H9 (cell line): ENCODE measurements at regions not wholly inside any gene's neighbourhood (a gene's known extent, or its start where the extent isn't known, plus 50 kb on each side); places are given as distances from the start of the nearest gene placed in this dataset.

Source experiments
- DNase-seq: peaks from one replicate; pipeline ENCODE4 v3.0.0-alpha.2; 2017
- H2AFZ ChIP-seq: one replicate; pipeline ENCODE4 v1.6.1; 2013; ENCODE audit warnings: mild to moderate bottlenecking, low read length, control low read depth, moderate library complexity
- H2AK5ac ChIP-seq: 2 replicates; pipeline ENCODE4 v1.6.1; 2013; ENCODE audit warnings: low read length, control low read depth, mixed read lengths; ENCODE audit not compliant: insufficient read length
- H2BK120ac ChIP-seq: one replicate; pipeline ENCODE4 v1.6.1; 2013; ENCODE audit warnings: low read depth, mild to moderate bottlenecking, low read length, control low read depth, inconsistent platforms; ENCODE audit not compliant: poor library complexity, severe bottlenecking
- H2BK12ac ChIP-seq: 2 replicates; pipeline ENCODE4 v1.6.1; 2013; ENCODE audit warnings: low read length, control low read depth, mixed read lengths, low read depth; ENCODE audit not compliant: insufficient read length
- H2BK15ac ChIP-seq: 2 replicates; pipeline ENCODE4 v1.6.1; 2013; ENCODE audit warnings: low read depth, low read length, control low read depth
- H2BK20ac ChIP-seq: one replicate; pipeline ENCODE4 v1.6.1; 2013; ENCODE audit warnings: low read depth, mild to moderate bottlenecking, low read length, control low read depth, inconsistent platforms; ENCODE audit not compliant: poor library complexity, severe bottlenecking
- H2BK5ac ChIP-seq: 2 replicates; pipeline ENCODE4 v1.6.1; 2013; ENCODE audit warnings: low read length, control low read depth, mixed read lengths; ENCODE audit not compliant: insufficient read length
- H3K14ac ChIP-seq: 2 replicates; pipeline ENCODE4 v1.6.1; 2013; ENCODE audit warnings: low read length, control low read depth; ENCODE audit not compliant: insufficient read depth
- H3K18ac ChIP-seq: 2 replicates; pipeline ENCODE4 v1.6.1; 2013; ENCODE audit warnings: low read depth, mild to moderate bottlenecking, mixed read lengths, low read length, control low read depth; ENCODE audit not compliant: insufficient read length
- H3K23ac ChIP-seq: 2 replicates; pipeline ENCODE4 v1.6.1; 2013; ENCODE audit warnings: low read length, control low read depth, mixed read lengths, low read depth; ENCODE audit not compliant: insufficient read length
- H3K23me2 ChIP-seq: 2 replicates; pipeline ENCODE4 v1.6.1; 2013; ENCODE audit warnings: low read depth, mild to moderate bottlenecking, mixed read lengths, low read length, control low read depth; ENCODE audit not compliant: insufficient read length, poor library complexity, severe bottlenecking
- H3K27ac ChIP-seq: 2 replicates; pipeline ENCODE4 v1.5.1; 2013; ENCODE audit warnings: low read length, control low read depth, mixed read lengths, low read depth; ENCODE audit not compliant: insufficient read length
- H3K27me3 ChIP-seq: 2 replicates; pipeline ENCODE4 v1.6.1; 2013; ENCODE audit warnings: low read length, control low read depth, inconsistent platforms; ENCODE audit not compliant: insufficient read depth
- H3K4ac ChIP-seq: 2 replicates; pipeline ENCODE4 v1.6.1; 2013; ENCODE audit warnings: low read depth, mild to moderate bottlenecking, control low read depth, inconsistent platforms, low read length, moderate library complexity
- H3K4me1 ChIP-seq: 2 replicates; pipeline ENCODE4 v1.6.1; 2013; ENCODE audit warnings: low read length, control low read depth, inconsistent platforms; ENCODE audit not compliant: insufficient read depth
- H3K4me2 ChIP-seq: 2 replicates; pipeline ENCODE4 v1.6.1; 2013; ENCODE audit warnings: low read length, control low read depth, mixed read lengths; ENCODE audit not compliant: insufficient read length, insufficient read depth
- H3K56ac ChIP-seq: 2 replicates; pipeline ENCODE4 v1.6.1; 2013; ENCODE audit warnings: low read depth, mild to moderate bottlenecking, mixed read lengths, low read length, control low read depth; ENCODE audit not compliant: insufficient read length
- H3K79me1 ChIP-seq: 2 replicates; pipeline ENCODE4 v1.6.1; 2013; ENCODE audit warnings: low read depth, mild to moderate bottlenecking, moderate library complexity, low read length, control low read depth, inconsistent platforms; ENCODE audit not compliant: insufficient read depth, poor library complexity, severe bottlenecking
- H3K79me2 ChIP-seq: 2 replicates; pipeline ENCODE4 v1.6.1; 2013; ENCODE audit warnings: low read length, control low read depth, inconsistent platforms; ENCODE audit not compliant: insufficient read depth
- H3K9ac ChIP-seq: 2 replicates; pipeline ENCODE4 v1.6.1; 2013; ENCODE audit warnings: low read length, control low read depth, mixed read lengths; ENCODE audit not compliant: insufficient read length; ENCODE audit errors: extremely low read depth
- H3K9me3 ChIP-seq: one replicate; pipeline ENCODE4 v1.6.1; 2013; ENCODE audit warnings: low read depth, low read length, inconsistent platforms; ENCODE audit not compliant: control insufficient read depth
- H3T11ph ChIP-seq: one replicate; pipeline ENCODE4 v1.6.1; 2013; ENCODE audit warnings: mild to moderate bottlenecking, low read length, control low read depth, inconsistent platforms
- H4K20me1 ChIP-seq: one replicate; pipeline ENCODE4 v1.6.1; 2013; ENCODE audit not compliant: control insufficient read depth, insufficient read length, insufficient read depth
- H4K5ac ChIP-seq: 2 replicates; pipeline ENCODE4 v1.6.1; 2013; ENCODE audit warnings: low read depth, mild to moderate bottlenecking, mixed read lengths, low read length, control low read depth; ENCODE audit not compliant: insufficient read length
- H4K8ac ChIP-seq: replicated peaks from 2 replicates; pipeline ENCODE4 v1.6.1; 2013; ENCODE audit warnings: low read length, control low read depth, mixed read lengths, low read depth; ENCODE audit not compliant: insufficient read length
- H4K91ac ChIP-seq: 2 replicates; pipeline ENCODE4 v1.6.1; 2013; ENCODE audit warnings: low read depth, mild to moderate bottlenecking, moderate library complexity, mixed read lengths, low read length, control low read depth; ENCODE audit not compliant: insufficient read length
- H3K27ac Mint-ChIP-seq, 3 experiments: 2 replicates in 2 of 3; 3 replicates in 1 of 3; pipeline ENCODE4 v1.8.0; 2020 to 2021; ENCODE audit warnings: mixed read lengths in 3 of 3, mild to moderate bottlenecking in 1 of 3, moderate library complexity in 1 of 3
- H3K27me3 Mint-ChIP-seq: 2 replicates; pipeline ENCODE4 v1.8.0; 2021; ENCODE audit warnings: low read depth, mild to moderate bottlenecking, moderate library complexity, mixed read lengths
- H3K36me3 Mint-ChIP-seq, 3 experiments: 2 replicates in 2 of 3; 3 replicates in 1 of 3; pipeline ENCODE4 v1.8.0; 2020 to 2021; ENCODE audit warnings: low read depth in 3 of 3, mixed read lengths in 3 of 3; ENCODE audit not compliant: insufficient read depth in 1 of 3
- H3K4me1 Mint-ChIP-seq, 2 experiments: 2 replicates each; pipeline ENCODE4 v1.8.0; 2020; ENCODE audit warnings: mixed read lengths in 2 of 2
- H3K4me3 Mint-ChIP-seq, 2 experiments: 2 replicates in 1 of 2; 3 replicates in 1 of 2; pipeline ENCODE4 v1.8.0; 2020 to 2021; ENCODE audit warnings: mild to moderate bottlenecking in 2 of 2, mixed read lengths in 2 of 2, moderate library complexity in 1 of 2
- H3K9me3 Mint-ChIP-seq, 2 experiments: 2 replicates in 1 of 2; 3 replicates in 1 of 2; pipeline ENCODE4 v1.8.0; 2020; ENCODE audit warnings: mild to moderate bottlenecking in 2 of 2, mixed read lengths in 2 of 2, moderate library complexity in 1 of 2
- WGBS: extraction: QIAGEN DNeasy Blood & Tissue Kit; methylation state at CpG from one replicate; pipeline ENCODE4 v1.1.7; 2013; ENCODE audit warnings: missing lambda C conversion rate, low lambda C conversion rate, mixed read lengths; ENCODE audit not compliant: insufficient read length; ENCODE audit errors: extremely low coverage; 5-methylcytosine and 5-hydroxymethylcytosine counted together
- TF ChIP-seq, protein P1 (sequence below): fragments of 200-600 bp; sonication (generic); conservative IDR thresholded peaks from 3 replicates; pipeline ENCODE4 v1.8.0; 2021; ENCODE audit warnings: antibody characterized with exemption, mild to moderate bottlenecking

DNA sequence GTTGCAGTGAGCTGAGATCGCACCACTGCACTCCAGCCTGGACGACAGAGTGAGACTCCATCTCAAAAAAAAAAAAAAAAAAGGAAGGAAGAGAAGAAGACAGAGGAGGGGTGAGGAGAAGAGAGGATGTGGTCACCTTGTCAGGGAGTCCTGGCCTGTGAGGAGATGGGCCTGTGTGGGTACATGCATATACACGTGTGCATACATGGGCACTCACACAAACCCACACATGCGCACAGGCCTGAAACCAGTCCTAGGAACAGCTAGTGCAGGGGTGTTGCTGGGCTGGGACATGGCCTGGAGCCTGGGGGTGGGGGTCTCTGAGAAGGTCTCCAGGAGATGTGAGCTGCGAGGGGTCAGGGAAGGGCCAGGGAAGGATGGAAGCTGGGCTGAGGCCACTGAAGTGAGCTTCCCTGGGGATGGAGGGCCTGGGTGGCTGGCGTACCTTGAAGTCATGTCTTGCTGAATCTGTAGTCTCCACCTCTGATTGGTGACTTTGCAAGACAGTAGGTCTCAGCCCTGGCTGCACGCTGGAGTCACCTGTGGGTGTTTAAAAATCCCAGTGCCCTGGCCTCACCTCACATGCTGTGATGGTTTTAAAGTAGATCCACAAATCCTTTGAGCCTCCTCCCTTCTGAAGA is 72.4 kb downstream of the MRM1 start:
- Histone ChIP-seq H3K4me2 (no peak overlapping the region), H4K91ac (no peak overlapping the region), H2BK12ac (no peak overlapping the region), H2BK20ac (no peak overlapping the region), H3K18ac (no peak overlapping the region), H3K79me1 (no peaks in the 10 kb centered on the region), H3K14ac (no peak overlapping the region), H3K56ac (no peak overlapping the region), H3K23me2 (no peaks in the 10 kb centered on the region), H4K8ac (no peak overlapping the region), H3K4me1 (no peaks in the 10 kb centered on the region), H3K23ac (no peak overlapping the region), H3K4ac (no peak overlapping the region), H2AFZ (no peak overlapping the region), H4K5ac (no peak overlapping the region), H3K9ac (no peak overlapping the region), H4K20me1 (no peaks in the 10 kb centered on the region), H2BK15ac (no peak overlapping the region), H2BK120ac (no peak overlapping the region), H3K27me3 (no peaks in the 10 kb centered on the region), H2BK5ac (no peak overlapping the region), H3T11ph (no peak overlapping the region), H2AK5ac (no peak overlapping the region), H3K27ac (no peak overlapping the region), H3K79me2 (no peaks in the 10 kb centered on the region), H3K9me3 (no peaks in the 10 kb centered on the region)
- Mint-ChIP-seq H3K27ac (no peak overlapping the region), H3K4me3 (no peak overlapping the region; a peak in 1 of 5 replicates), H3K9me3 (no peaks in the 10 kb centered on the region; a peak in 1 of 5 replicates), H3K4me1 (peaks cover 12 to 18% of the 10 kb centered on the region in 2 experiments), H3K27me3 (peaks cover 1% of the 10 kb centered on the region; the same call in 1 of the 2 replicates), H3K36me3 (no peaks in the 10 kb centered on the region)
- TF ChIP-seq, protein P1, sequence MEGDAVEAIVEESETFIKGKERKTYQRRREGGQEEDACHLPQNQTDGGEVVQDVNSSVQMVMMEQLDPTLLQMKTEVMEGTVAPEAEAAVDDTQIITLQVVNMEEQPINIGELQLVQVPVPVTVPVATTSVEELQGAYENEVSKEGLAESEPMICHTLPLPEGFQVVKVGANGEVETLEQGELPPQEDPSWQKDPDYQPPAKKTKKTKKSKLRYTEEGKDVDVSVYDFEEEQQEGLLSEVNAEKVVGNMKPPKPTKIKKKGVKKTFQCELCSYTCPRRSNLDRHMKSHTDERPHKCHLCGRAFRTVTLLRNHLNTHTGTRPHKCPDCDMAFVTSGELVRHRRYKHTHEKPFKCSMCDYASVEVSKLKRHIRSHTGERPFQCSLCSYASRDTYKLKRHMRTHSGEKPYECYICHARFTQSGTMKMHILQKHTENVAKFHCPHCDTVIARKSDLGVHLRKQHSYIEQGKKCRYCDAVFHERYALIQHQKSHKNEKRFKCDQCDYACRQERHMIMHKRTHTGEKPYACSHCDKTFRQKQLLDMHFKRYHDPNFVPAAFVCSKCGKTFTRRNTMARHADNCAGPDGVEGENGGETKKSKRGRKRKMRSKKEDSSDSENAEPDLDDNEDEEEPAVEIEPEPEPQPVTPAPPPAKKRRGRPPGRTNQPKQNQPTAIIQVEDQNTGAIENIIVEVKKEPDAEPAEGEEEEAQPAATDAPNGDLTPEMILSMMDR = no peak
- no CpG with 5 or more reads among the region's 7 CpGs for WGBS
- no peak for DNase-seq
